ENCODE measurements at regions not wholly inside any gene's neighbourhood (a gene's known extent, or its start where the extent isn't known, plus 50 kb on each side); places are given as distances from the start of the nearest gene placed in this dataset.

DNA sequence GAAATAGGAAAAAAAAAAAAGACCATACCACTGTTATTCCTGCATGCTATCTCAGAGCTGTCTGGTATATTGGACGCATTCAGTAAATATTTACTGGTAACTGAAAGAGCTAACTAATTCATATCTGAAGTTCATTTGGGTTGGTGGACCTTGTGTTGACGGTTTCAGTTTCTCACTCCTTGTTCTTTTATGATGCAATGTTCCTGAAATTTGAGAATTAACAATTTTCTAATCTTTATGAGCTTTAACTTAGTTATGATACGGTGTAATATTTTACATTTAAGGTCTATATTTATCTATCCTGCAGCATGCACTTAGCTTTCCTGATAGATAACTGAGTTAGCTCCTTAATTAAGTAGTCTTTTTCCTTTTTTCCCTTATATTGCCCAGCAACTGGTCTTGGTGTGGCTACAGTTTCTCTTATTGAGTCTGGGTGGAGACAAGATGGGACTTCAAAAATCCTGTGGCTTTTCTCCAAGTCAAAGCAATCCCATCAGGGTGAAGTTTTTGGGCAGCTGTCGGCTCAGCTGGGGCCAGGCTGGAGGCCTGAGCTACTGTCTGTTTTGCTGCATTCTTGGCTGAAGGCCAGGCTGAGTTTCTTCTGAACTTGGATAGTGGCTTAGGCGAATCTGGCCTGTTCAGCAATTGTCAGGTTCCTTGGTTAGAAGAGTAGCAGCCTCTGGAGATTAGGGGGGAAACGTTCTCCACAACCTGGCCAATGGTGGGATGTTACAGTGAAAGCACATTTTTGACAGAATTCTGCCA, 78.4 kb upstream of the MEX3C start:
- no peak for DNase-seq (ENCODE audit: low read depth, low spot score)
- no peak overlapping the region for H3K27ac ChIP-seq (ENCODE audit: low read depth, low read length)

GRCh38 chr18:51278045-51278649, 80.7 kb upstream of the MEX3C start:
- no peak for DNase-seq (ENCODE audit: low read depth, low spot score)
- TF ChIP-seq CTCF (IDR thresholded peaks at IDR 0.05; ENCODE audit: low read depth, low read length) = no peak
- H3K27ac ChIP-seq (ENCODE audit: low read depth, low read length) = no peak overlapping the region
- H3K27me3 ChIP-seq (ENCODE audit: control insufficient read depth, insufficient read depth, low read length) = no peaks in the 10 kb centered on the region
- ChIA-PET CTCF (interaction anchor here (0.6 kb wide), 1 partner anchor 507 kb away, joined by 3 read pairs; no protein-coding TSS in a partner anchor), POLR2A (no interaction called here)
- H3K4me3 ChIP-seq (ENCODE audit: low read depth, low read length) = no peak overlapping the region
- H3K9me3 ChIP-seq (ENCODE audit: control insufficient read depth, insufficient read depth, low read length) = no peaks in the 10 kb centered on the region

More for the DNA sequence above, 78.4 kb upstream of the MEX3C start:
- Histone ChIP-seq H3K9me3 (ENCODE audit: control insufficient read depth, insufficient read depth, low read length) (no peaks in the 10 kb centered on the region), H3K4me3 (ENCODE audit: low read depth, low read length) (no peak overlapping the region), H3K27me3 (ENCODE audit: control insufficient read depth, insufficient read depth, low read length) (no peaks in the 10 kb centered on the region)
- TF ChIP-seq CTCF (IDR thresholded peaks at IDR 0.05; ENCODE audit: low read depth, low read length) = no peak
- ChIA-PET POLR2A (no interaction called here), CTCF (no interaction called here)

DNA sequence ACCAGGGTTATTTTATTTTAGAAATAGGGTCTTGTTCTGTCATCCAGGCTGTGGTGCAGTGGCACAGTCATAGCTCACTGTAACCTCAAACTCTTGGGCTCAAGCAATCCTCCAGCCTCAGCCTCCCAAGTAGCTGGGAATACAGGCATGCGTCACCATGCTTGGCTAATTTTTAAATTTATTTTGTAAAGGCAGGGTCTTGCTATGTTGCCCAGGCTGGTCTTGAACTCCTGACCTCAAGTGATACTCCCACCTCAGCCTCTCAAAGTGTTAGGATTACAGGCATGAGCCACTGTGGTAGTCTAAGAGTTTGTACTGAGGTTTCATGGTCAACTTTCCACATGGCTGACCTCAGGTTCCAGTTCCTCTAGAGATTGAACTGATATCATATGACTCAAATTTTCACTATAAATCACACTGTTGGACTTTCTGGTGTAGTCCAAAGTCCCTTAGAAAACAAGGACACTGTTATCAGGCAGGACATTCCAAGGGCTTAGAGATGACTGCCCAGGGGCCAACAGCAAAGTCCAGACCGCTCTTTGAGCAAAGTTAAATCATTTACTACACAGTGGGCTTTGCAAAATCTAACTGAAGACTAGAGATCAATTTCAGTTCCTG, 82.0 kb upstream of the MEX3C start:
- H3K9me3 ChIP-seq (ENCODE audit: control insufficient read depth, insufficient read depth, low read length) = no peaks in the 10 kb centered on the region
- CTCF ChIA-PET = no interaction called here
- H3K4me3 ChIP-seq (ENCODE audit: low read depth, low read length) = no peak overlapping the region
- H3K27me3 ChIP-seq (ENCODE audit: control insufficient read depth, insufficient read depth, low read length) = no peaks in the 10 kb centered on the region
- POLR2A ChIA-PET = no interaction called here
- DNase-seq (ENCODE audit: low read depth, low spot score) = no peak
- no peak overlapping the region for H3K27ac ChIP-seq (ENCODE audit: low read depth, low read length)
- no peak for TF ChIP-seq CTCF (IDR thresholded peaks at IDR 0.05; ENCODE audit: low read depth, low read length)

- CTCF ChIA-PET = no interaction called here
- Histone ChIP-seq H3K9me3 (ENCODE audit: control insufficient read depth, insufficient read depth, low read length) (peaks cover 6% of the 10 kb centered on the region; the same call in 1 of the 2 replicates), H3K4me3 (ENCODE audit: low read depth, low read length) (no peak overlapping the region), H3K27me3 (ENCODE audit: control insufficient read depth, insufficient read depth, low read length) (no peaks in the 10 kb centered on the region), H3K27ac (ENCODE audit: low read depth, low read length) (no peak overlapping the region)
- POLR2A ChIA-PET = no interaction called here
- TF ChIP-seq CTCF (IDR thresholded peaks at IDR 0.05; ENCODE audit: low read depth, low read length) = no peak
- no peak for DNase-seq (ENCODE audit: low read depth, low spot score)
Measured at GRCh38 chr18:51287818-51288508, 90.5 kb upstream of the MEX3C start.

Measured in AG04450 (cell line).